ENCODE measurements at regions not wholly inside any gene's neighbourhood (a gene's known extent, or its start where the extent isn't known, plus 50 kb on each side); places are given as distances from the start of the nearest gene placed in this dataset.
"Not testable (repeated sequence)": the region's sequence is repeated elsewhere in the genome, so short reads cannot be mapped to it uniquely, and the experiment has no call there.

- no peak for ATAC-seq
- peaks cover 0 to 4% of the 10 kb centered on the region in 2 donors for H3K36me3 Mint-ChIP-seq
- peaks cover under 1 to 5% of the 10 kb centered on the region in 2 donors for H3K9me3 Mint-ChIP-seq
- H3K27ac Mint-ChIP-seq: no peak overlapping the region
- no peak for DNase-seq (ENCODE audit: low spot score in 2 of 2)
These were observed 428.2 kb downstream of the IRX1 start for GRCh38 chr5:4023753-4024335.

- no peak for ATAC-seq
- Mint-ChIP-seq H3K36me3 (no peaks in the 10 kb centered on the region), H3K9me3 (peaks cover 0 to 9% of the 10 kb centered on the region in 2 donors), H3K27ac (no peak overlapping the region)
- no peak for DNase-seq (ENCODE audit: low spot score in 2 of 2)
These were observed 431.6 kb downstream of the IRX1 start for GRCh38 chr5:4027088-4027734.

GRCh38 chr5:4028384-4028783 lies 432.8 kb downstream of the IRX1 start:
- peaks cover 0 to 12% of the 10 kb centered on the region in 2 donors for H3K9me3 Mint-ChIP-seq
- H3K36me3 Mint-ChIP-seq: no peaks in the 10 kb centered on the region
- DNase-seq (ENCODE audit: low spot score in 2 of 2) (no peak), ATAC-seq (no peak)
- no peak overlapping the region for H3K27ac Mint-ChIP-seq

- peaks cover 4 to 19% of the 10 kb centered on the region in 2 donors for H3K9me3 Mint-ChIP-seq
- DNase-seq (ENCODE audit: low spot score in 2 of 2); H3K36me3 Mint-ChIP-seq; H3K27ac Mint-ChIP-seq; ATAC-seq: not testable (repeated sequence)
These were observed 437.9 kb downstream of the IRX1 start for GRCh38 chr5:4033546-4033945.

- Mint-ChIP-seq H3K36me3 (peaks cover 0 to 18% of the 10 kb centered on the region in 2 donors), H3K27ac (no peak overlapping the region), H3K9me3 (peaks cover 16 to 23% of the 10 kb centered on the region in 2 donors)
- ATAC-seq: no peak
- DNase-seq (ENCODE audit: low spot score in 2 of 2): no peak
These were observed 441.2 kb downstream of the IRX1 start for GRCh38 chr5:4036861-4037260.

- no peak overlapping the region for H3K27ac Mint-ChIP-seq
- H3K9me3 Mint-ChIP-seq: peaks cover 15 to 18% of the 10 kb centered on the region in 2 donors
- peaks cover 0 to 19% of the 10 kb centered on the region in 2 donors for H3K36me3 Mint-ChIP-seq
- DNase-seq (ENCODE audit: low spot score in 2 of 2) (no peak), ATAC-seq (no peak)
These were observed 443.4 kb downstream of the IRX1 start for GRCh38 chr5:4038994-4039393.

GRCh38 chr5:4042311-4042710 lies 446.7 kb downstream of the IRX1 start:
- DNase-seq (ENCODE audit: low spot score in 2 of 2) (no peak), ATAC-seq (no peak)
- Mint-ChIP-seq H3K9me3 (peaks cover 16 to 18% of the 10 kb centered on the region in 2 donors), H3K36me3 (peaks cover 0 to 19% of the 10 kb centered on the region in 2 donors), H3K27ac (no peak overlapping the region)

GRCh38 chr5:4043135-4043534 lies 447.5 kb downstream of the IRX1 start:
- no peak for DNase-seq (ENCODE audit: low spot score in 2 of 2)
- H3K9me3 Mint-ChIP-seq: peaks cover 16 to 18% of the 10 kb centered on the region in 2 donors
- H3K27ac Mint-ChIP-seq: no peak overlapping the region
- peaks cover 0 to 19% of the 10 kb centered on the region in 2 donors for H3K36me3 Mint-ChIP-seq
- no peak for ATAC-seq

- peaks cover 0 to 13% of the 10 kb centered on the region in 2 donors for H3K36me3 Mint-ChIP-seq
- H3K27ac Mint-ChIP-seq: no peak overlapping the region
- peaks cover 9 to 13% of the 10 kb centered on the region in 2 donors for H3K9me3 Mint-ChIP-seq
- ATAC-seq: no peak
- no peak for DNase-seq (ENCODE audit: low spot score in 2 of 2)
These were observed 449.2 kb downstream of the IRX1 start for GRCh38 chr5:4044881-4045280.

GRCh38 chr5:4048398-4048797 lies 452.8 kb downstream of the IRX1 start:
- Mint-ChIP-seq H3K27ac (no peak overlapping the region), H3K36me3 (no peaks in the 10 kb centered on the region), H3K9me3 (peaks cover 0 to 5% of the 10 kb centered on the region in 2 donors)
- ATAC-seq (no peak), DNase-seq (ENCODE audit: low spot score in 2 of 2) (no peak)

- Mint-ChIP-seq H3K27ac (no peak overlapping the region), H3K36me3 (no peaks in the 10 kb centered on the region), H3K9me3 (peaks cover 0 to 10% of the 10 kb centered on the region in 2 donors)
- ATAC-seq (no peak), DNase-seq (ENCODE audit: low spot score in 2 of 2) (no peak)
These were observed 454.6 kb downstream of the IRX1 start for GRCh38 chr5:4050203-4050602.

GRCh38 chr5:4053136-4053535 lies 457.5 kb downstream of the IRX1 start:
- Mint-ChIP-seq H3K9me3 (peaks cover 4 to 10% of the 10 kb centered on the region in 2 donors), H3K36me3 (no peaks in the 10 kb centered on the region), H3K27ac (no peak overlapping the region)
- ATAC-seq (no peak), DNase-seq (ENCODE audit: low spot score in 2 of 2) (no peak)

GRCh38 chr5:4054092-4054491 lies 458.5 kb downstream of the IRX1 start:
- DNase-seq (ENCODE audit: low spot score in 2 of 2) (no peak), ATAC-seq (no peak)
- peaks cover 4 to 10% of the 10 kb centered on the region in 2 donors for H3K9me3 Mint-ChIP-seq
- H3K27ac Mint-ChIP-seq: no peak overlapping the region
- H3K36me3 Mint-ChIP-seq: no peaks in the 10 kb centered on the region

GRCh38 chr5:4058899-4059298 lies 463.3 kb downstream of the IRX1 start:
- no peak for DNase-seq (ENCODE audit: low spot score in 2 of 2)
- no peak for ATAC-seq
- Mint-ChIP-seq H3K36me3 (no peaks in the 10 kb centered on the region), H3K9me3 (peaks cover 6 to 13% of the 10 kb centered on the region in 2 donors), H3K27ac (no peak overlapping the region)

GRCh38 chr5:4065472-4066320 lies 470.1 kb downstream of the IRX1 start:
- DNase-seq (ENCODE audit: low spot score in 2 of 2): no peak
- peaks cover 0 to 5% of the 10 kb centered on the region in 2 donors for H3K36me3 Mint-ChIP-seq
- no peak overlapping the region for H3K27ac Mint-ChIP-seq
- H3K9me3 Mint-ChIP-seq: peaks cover 10 to 11% of the 10 kb centered on the region in 2 donors
- no peak for ATAC-seq

GRCh38 chr5:4068171-4068570 lies 472.5 kb downstream of the IRX1 start:
- no peak overlapping the region for H3K27ac Mint-ChIP-seq
- ATAC-seq (no peak), DNase-seq (ENCODE audit: low spot score in 2 of 2) (no peak)
- peaks cover 9 to 10% of the 10 kb centered on the region in 2 donors for H3K9me3 Mint-ChIP-seq
- peaks cover 0 to 5% of the 10 kb centered on the region in 2 donors for H3K36me3 Mint-ChIP-seq

- Mint-ChIP-seq H3K27ac (no peak overlapping the region), H3K9me3 (peaks cover 15 to 36% of the 10 kb centered on the region in 2 donors), H3K36me3 (peaks cover 8 to 16% of the 10 kb centered on the region in 2 donors)
- DNase-seq (ENCODE audit: low spot score in 2 of 2): no peak
- no peak for ATAC-seq
These were observed 482.9 kb downstream of the IRX1 start for GRCh38 chr5:4078544-4078943.

All from activated naive CD4-positive, alpha-beta T cell treated with anti-CD3 and anti-CD28 coated beads, Interleukin-2, amount 50 U/mL, for 72 hours (primary cell).